ENCODE measurements at regions not wholly inside any gene's neighbourhood (a gene's known extent, or its start where the extent isn't known, plus 50 kb on each side); places are given as distances from the start of the nearest gene placed in this dataset.

DNA sequence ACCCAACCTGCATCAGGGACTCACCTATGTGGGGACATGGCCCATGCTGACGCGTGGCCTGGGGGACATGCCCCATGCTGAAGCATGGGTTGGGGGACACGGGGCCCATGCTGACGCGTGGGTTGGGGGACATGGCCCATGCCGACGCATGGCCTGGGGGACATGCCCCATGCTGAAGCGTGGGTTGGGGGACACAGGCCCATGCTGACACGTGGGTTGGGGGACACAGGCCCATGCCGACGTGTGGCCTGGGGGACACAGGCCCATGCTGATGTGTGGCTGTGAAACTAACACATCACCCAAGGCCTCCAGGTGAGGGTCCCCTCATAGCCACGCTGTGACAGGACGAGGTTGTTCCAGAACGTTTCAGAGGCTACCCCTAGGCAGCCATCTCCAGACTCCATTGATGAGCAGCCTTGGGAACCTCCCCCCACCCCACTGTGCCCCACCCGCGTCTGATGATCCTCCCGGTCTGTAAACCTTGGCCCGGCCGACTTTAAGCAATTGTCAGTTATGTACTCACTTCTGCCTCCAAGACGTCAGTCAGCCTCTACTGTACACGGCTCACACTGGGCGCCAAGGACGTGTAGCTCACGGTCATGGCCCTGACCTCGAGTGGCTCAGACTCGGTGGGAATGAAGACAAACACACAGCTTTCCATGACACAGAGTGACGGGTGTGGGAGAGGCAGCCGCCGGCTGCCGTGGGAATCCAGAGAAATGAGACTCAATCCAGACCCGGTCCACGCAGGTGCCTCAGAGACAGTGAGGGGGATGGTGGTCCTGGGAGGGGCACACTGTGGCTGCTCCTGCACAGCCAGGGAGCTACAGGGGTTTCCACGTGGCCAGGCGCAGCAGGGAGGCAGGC, 50.2 kb upstream of the SLC66A3 start:
- no peak for DNase-seq

All from activated naive CD4-positive, alpha-beta T cell treated with Interleukin-2 at 50 U/mL for 16 hours (primary cell).